ENCODE measurements at regions not wholly inside any gene's neighbourhood (a gene's known extent, or its start where the extent isn't known, plus 50 kb on each side); places are given as distances from the start of the nearest gene placed in this dataset.

GRCh38 chr5:172559004-172559932 lies 81.8 kb upstream of the NEURL1B start:
- TF ChIP-seq, protein P1, sequence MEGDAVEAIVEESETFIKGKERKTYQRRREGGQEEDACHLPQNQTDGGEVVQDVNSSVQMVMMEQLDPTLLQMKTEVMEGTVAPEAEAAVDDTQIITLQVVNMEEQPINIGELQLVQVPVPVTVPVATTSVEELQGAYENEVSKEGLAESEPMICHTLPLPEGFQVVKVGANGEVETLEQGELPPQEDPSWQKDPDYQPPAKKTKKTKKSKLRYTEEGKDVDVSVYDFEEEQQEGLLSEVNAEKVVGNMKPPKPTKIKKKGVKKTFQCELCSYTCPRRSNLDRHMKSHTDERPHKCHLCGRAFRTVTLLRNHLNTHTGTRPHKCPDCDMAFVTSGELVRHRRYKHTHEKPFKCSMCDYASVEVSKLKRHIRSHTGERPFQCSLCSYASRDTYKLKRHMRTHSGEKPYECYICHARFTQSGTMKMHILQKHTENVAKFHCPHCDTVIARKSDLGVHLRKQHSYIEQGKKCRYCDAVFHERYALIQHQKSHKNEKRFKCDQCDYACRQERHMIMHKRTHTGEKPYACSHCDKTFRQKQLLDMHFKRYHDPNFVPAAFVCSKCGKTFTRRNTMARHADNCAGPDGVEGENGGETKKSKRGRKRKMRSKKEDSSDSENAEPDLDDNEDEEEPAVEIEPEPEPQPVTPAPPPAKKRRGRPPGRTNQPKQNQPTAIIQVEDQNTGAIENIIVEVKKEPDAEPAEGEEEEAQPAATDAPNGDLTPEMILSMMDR (IDR thresholded peaks at IDR 0.05) = no peak
- Mint-ChIP-seq H3K36me3 (ENCODE audit: unreplicated experiment) (no peaks in the 10 kb centered on the region), H3K27me3 (ENCODE audit: unreplicated experiment) (peaks cover 58% of the 10 kb centered on the region), H3K4me3 (ENCODE audit: unreplicated experiment) (no peak overlapping the region), H3K9me3 (ENCODE audit: unreplicated experiment) (peaks cover 4% of the 10 kb centered on the region), H3K4me1 (ENCODE audit: unreplicated experiment) (peaks cover 5% of the 10 kb centered on the region), H3K27ac (ENCODE audit: unreplicated experiment) (no peak overlapping the region)
- DNase-seq (ENCODE audit: extremely low spot score, unreplicated experiment) = no peak

DNA sequence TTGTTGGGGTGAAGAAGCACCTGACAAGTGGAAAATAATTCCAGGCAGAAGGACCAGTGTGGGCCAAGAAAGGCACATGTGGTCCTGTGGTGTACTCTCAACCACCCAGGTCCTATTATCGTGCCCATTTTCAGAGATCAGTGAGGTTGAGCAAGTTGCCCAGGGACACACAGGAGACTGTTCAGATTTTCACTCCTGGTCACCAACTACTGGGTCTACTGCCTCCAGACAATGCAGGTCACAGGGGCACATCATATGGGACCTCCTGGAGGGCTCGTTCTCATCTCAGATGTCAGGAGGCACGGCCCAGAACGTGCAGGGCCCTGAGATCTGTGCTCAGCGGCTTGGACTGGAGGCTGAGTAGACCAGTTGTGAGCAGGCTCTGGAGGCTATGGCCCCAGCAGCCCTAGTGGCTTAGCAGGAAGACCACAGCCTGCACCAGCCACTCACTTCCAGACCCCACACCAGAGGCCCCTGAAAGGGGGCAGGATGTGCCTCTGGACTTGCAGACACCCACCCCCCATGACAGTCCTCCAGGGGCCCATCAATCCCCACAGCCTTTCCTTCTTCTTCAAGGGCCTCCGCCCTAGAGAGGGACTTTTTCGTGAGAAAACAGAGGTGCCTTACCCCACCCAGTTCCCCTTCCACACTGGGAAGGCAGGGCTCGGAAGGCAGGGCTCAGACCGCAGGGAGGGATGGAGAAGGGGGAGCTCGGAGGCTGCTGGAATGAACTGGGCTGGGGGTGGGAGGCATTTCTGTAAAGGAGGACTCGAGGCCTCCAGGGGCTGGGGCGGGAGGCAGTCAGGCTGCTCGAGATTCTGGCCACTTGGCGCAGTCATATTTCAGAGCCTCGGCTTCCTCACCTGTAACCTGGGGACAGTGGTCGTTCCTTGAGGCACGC lies 82.7 kb upstream of the NEURL1B start:
- H3K9me3 Mint-ChIP-seq (ENCODE audit: unreplicated experiment) = peaks cover 4% of the 10 kb centered on the region
- H3K27ac Mint-ChIP-seq (ENCODE audit: unreplicated experiment) = no peak overlapping the region
- peaks cover 5% of the 10 kb centered on the region for H3K4me1 Mint-ChIP-seq (ENCODE audit: unreplicated experiment)
- H3K27me3 Mint-ChIP-seq (ENCODE audit: unreplicated experiment) = peaks cover 52% of the 10 kb centered on the region
- H3K36me3 Mint-ChIP-seq (ENCODE audit: unreplicated experiment) = no peaks in the 10 kb centered on the region
- no peak for DNase-seq (ENCODE audit: extremely low spot score, unreplicated experiment)
- TF ChIP-seq, protein P1 (IDR thresholded peaks at IDR 0.05) = no peak
- H3K4me3 Mint-ChIP-seq (ENCODE audit: unreplicated experiment) = no peak overlapping the region

DNA sequence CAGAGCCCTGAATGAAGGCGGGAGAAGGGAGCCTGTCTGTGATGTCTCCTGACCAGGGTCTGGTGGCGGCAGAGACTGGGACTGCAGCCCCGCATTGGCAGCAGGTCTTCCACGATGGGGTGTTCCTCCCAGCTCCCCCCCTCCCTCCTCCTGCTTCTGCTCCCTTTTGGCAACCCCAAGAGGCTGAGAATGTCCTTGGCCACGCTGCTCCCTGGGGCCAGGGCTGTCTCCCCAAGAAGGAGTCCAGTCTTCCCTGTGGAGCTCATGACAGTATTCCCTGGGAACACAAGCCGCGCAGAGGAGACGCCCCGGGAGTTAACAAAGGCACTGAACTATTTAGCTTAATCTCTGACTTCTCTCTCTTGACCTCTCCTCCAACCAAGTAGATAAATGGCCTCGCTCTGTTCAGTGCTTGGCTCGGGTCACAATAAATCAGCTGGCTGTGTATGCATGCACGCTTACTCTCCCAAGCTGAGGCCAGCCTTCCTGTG lies 84.0 kb upstream of the NEURL1B start:
- H3K4me3 Mint-ChIP-seq (ENCODE audit: unreplicated experiment) = no peak overlapping the region
- peaks cover 5% of the 10 kb centered on the region for H3K4me1 Mint-ChIP-seq (ENCODE audit: unreplicated experiment)
- H3K36me3 Mint-ChIP-seq (ENCODE audit: unreplicated experiment) = no peaks in the 10 kb centered on the region
- H3K27me3 Mint-ChIP-seq (ENCODE audit: unreplicated experiment) = peaks cover 49% of the 10 kb centered on the region
- H3K9me3 Mint-ChIP-seq (ENCODE audit: unreplicated experiment) = peaks cover 4% of the 10 kb centered on the region
- H3K27ac Mint-ChIP-seq (ENCODE audit: unreplicated experiment) = no peak overlapping the region
- TF ChIP-seq, protein P1 (IDR thresholded peaks at IDR 0.05) = no peak
- no peak for DNase-seq (ENCODE audit: extremely low spot score, unreplicated experiment)

DNA sequence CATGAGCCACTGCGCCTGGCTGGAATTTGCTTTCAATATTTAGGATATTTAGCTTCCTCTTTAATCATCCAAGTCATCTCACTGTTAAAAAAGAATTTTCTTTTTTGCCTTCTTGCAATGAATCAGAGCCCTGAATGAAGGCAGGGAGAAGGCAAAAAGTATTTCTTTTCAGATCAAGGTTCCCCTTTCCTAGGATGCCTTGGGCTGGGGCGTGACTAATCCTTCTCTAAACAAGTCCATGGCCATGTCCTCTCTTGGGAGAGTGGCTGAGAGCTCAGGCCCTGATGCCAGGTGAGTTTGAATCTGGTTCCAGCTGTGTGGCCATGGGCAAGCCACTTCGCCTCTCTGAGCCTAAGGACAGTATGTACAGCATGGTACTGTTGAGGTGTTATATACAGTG lies 84.8 kb upstream of the NEURL1B start:
- DNase-seq (ENCODE audit: extremely low spot score, unreplicated experiment) = no peak
- Mint-ChIP-seq H3K27ac (ENCODE audit: unreplicated experiment) (no peak overlapping the region), H3K4me3 (ENCODE audit: unreplicated experiment) (no peak overlapping the region), H3K36me3 (ENCODE audit: unreplicated experiment) (no peaks in the 10 kb centered on the region), H3K4me1 (ENCODE audit: unreplicated experiment) (peaks cover 5% of the 10 kb centered on the region), H3K27me3 (ENCODE audit: unreplicated experiment) (peaks cover 41% of the 10 kb centered on the region), H3K9me3 (ENCODE audit: unreplicated experiment) (peaks cover 2% of the 10 kb centered on the region)
- TF ChIP-seq, protein P1 (IDR thresholded peaks at IDR 0.05) = no peak

Data from osteocyte (in vitro differentiated cells).